ENCODE measurements at regions not wholly inside any gene's neighbourhood (a gene's known extent, or its start where the extent isn't known, plus 50 kb on each side); places are given as distances from the start of the nearest gene placed in this dataset.

GRCh38 chr3:18216996-18217395 lies 208.1 kb downstream of the SATB1 start:
- no peak for DNase-seq
- Histone ChIP-seq H3K27me3 (ENCODE audit: control insufficient read depth, insufficient read depth, low read length) (no peaks in the 10 kb centered on the region), H3K36me3 (ENCODE audit: control insufficient read depth in 2 of 3, insufficient read depth in 3 of 3, low read length in 3 of 3) (no peaks in the 10 kb centered on the region), H3K27ac (ENCODE audit: low read depth in 2 of 2, low read length in 2 of 2) (no peak overlapping the region), H3K4me1 (ENCODE audit: control insufficient read depth in 2 of 3, insufficient read depth in 2 of 3, low read depth in 1 of 3, low read length in 3 of 3) (no peaks in the 10 kb centered on the region), H3K4me3 (ENCODE audit: low read length in 3 of 3) (no peak overlapping the region), H3K9ac (ENCODE audit: low read length in 3 of 3) (no peak overlapping the region), H3K9me3 (ENCODE audit: control insufficient read depth in 2 of 3, insufficient read depth in 1 of 3, low read length in 3 of 3) (no peaks in the 10 kb centered on the region)
- intact Hi-C loops (cut with DNase I): no loop called here
- no peak for TF ChIP-seq CTCF (IDR thresholded peaks at IDR 0.05; ENCODE audit: borderline replicate concordance, extremely low read depth, insufficient read depth)
- FAIRE-seq: no peak

GRCh38 chr3:18215639-18216038 lies 209.5 kb downstream of the SATB1 start:
- Histone ChIP-seq H3K4me1 (ENCODE audit: control insufficient read depth in 2 of 3, insufficient read depth in 2 of 3, low read depth in 1 of 3, low read length in 3 of 3) (no peaks in the 10 kb centered on the region), H3K9me3 (ENCODE audit: control insufficient read depth in 2 of 3, insufficient read depth in 1 of 3, low read length in 3 of 3) (no peaks in the 10 kb centered on the region), H3K9ac (ENCODE audit: low read length in 3 of 3) (no peak overlapping the region), H3K4me3 (ENCODE audit: low read length in 3 of 3) (no peak overlapping the region), H3K27me3 (ENCODE audit: control insufficient read depth, insufficient read depth, low read length) (no peaks in the 10 kb centered on the region), H3K36me3 (ENCODE audit: control insufficient read depth in 2 of 3, insufficient read depth in 3 of 3, low read length in 3 of 3) (no peaks in the 10 kb centered on the region), H3K27ac (ENCODE audit: low read depth in 2 of 2, low read length in 2 of 2) (no peak overlapping the region)
- no peak for TF ChIP-seq CTCF (IDR thresholded peaks at IDR 0.05; ENCODE audit: borderline replicate concordance, extremely low read depth, insufficient read depth)
- FAIRE-seq: no peak
- intact Hi-C loops (cut with DNase I): no loop called here
- DNase-seq: no peak

- no peak for TF ChIP-seq CTCF (IDR thresholded peaks at IDR 0.05; ENCODE audit: borderline replicate concordance, extremely low read depth, insufficient read depth)
- no peaks in the 10 kb centered on the region for H3K4me1 ChIP-seq (ENCODE audit: control insufficient read depth in 2 of 3, insufficient read depth in 2 of 3, low read depth in 1 of 3, low read length in 3 of 3)
- no peak overlapping the region for H3K27ac ChIP-seq (ENCODE audit: low read depth in 2 of 2, low read length in 2 of 2)
- no peaks in the 10 kb centered on the region for H3K36me3 ChIP-seq (ENCODE audit: control insufficient read depth in 2 of 3, insufficient read depth in 3 of 3, low read length in 3 of 3)
- FAIRE-seq (no peak), DNase-seq (no peak)
- no peaks in the 10 kb centered on the region for H3K27me3 ChIP-seq (ENCODE audit: control insufficient read depth, insufficient read depth, low read length)
- intact Hi-C loops (cut with DNase I): no loop called here
- no peak overlapping the region for H3K9ac ChIP-seq (ENCODE audit: low read length in 3 of 3)
- no peak overlapping the region for H3K4me3 ChIP-seq (ENCODE audit: low read length in 3 of 3)
- no peaks in the 10 kb centered on the region for H3K9me3 ChIP-seq (ENCODE audit: control insufficient read depth in 2 of 3, insufficient read depth in 1 of 3, low read length in 3 of 3)
Observed at GRCh38 chr3:18211116-18211515, 214.0 kb downstream of the SATB1 start.

GRCh38 chr3:18208856-18209255 lies 216.3 kb downstream of the SATB1 start:
- no peak for DNase-seq
- no peak for FAIRE-seq
- intact Hi-C loops (cut with DNase I): no loop called here
- no peaks in the 10 kb centered on the region for H3K27me3 ChIP-seq (ENCODE audit: control insufficient read depth, insufficient read depth, low read length)
- H3K9ac ChIP-seq (ENCODE audit: low read length in 3 of 3): no peak overlapping the region
- TF ChIP-seq CTCF (IDR thresholded peaks at IDR 0.05; ENCODE audit: borderline replicate concordance, extremely low read depth, insufficient read depth): no peak
- H3K4me3 ChIP-seq (ENCODE audit: low read length in 3 of 3): no peak overlapping the region
- no peak overlapping the region for H3K27ac ChIP-seq (ENCODE audit: low read depth in 2 of 2, low read length in 2 of 2)
- H3K9me3 ChIP-seq (ENCODE audit: control insufficient read depth in 2 of 3, insufficient read depth in 1 of 3, low read length in 3 of 3): no peaks in the 10 kb centered on the region
- H3K4me1 ChIP-seq (ENCODE audit: control insufficient read depth in 2 of 3, insufficient read depth in 2 of 3, low read depth in 1 of 3, low read length in 3 of 3): no peaks in the 10 kb centered on the region
- no peaks in the 10 kb centered on the region for H3K36me3 ChIP-seq (ENCODE audit: control insufficient read depth in 2 of 3, insufficient read depth in 3 of 3, low read length in 3 of 3)

Measured in kidney (tissue), 13 donors.